ENCODE measurements at regions not wholly inside any gene's neighbourhood (a gene's known extent, or its start where the extent isn't known, plus 50 kb on each side); places are given as distances from the start of the nearest gene placed in this dataset.
"Not testable (repeated sequence)": the region's sequence is repeated elsewhere in the genome, so short reads cannot be mapped to it uniquely, and the experiment has no call there.

DNA sequence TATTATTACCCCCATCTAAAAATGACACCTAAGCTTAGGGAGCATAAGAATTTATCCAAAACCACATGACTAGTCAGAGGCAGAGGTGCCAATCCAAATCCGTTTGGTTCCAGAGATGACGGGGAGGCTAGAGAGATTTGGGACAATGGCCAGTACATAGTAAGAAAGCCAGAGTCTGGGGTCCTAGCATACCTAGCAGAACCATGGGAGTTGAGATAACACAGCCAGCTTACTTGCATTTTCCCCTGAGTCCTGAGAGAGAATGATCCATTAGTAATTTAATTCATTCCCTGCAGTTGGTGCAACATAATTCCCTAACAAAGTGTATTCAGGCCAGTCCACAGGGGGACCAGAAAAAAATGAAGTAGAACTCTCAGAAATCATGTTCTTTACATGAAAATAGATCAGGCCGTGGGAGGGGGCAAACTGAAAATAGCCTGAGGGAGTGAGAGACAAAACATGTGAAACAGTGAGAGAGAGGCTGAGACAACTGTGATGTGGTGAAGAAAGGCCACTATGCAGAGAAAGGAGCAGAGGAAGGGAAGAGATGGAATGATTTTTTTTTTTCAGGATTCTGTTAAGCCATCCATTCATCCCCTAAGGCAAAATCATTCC lies 243.3 kb downstream of the BRINP2 start:
- no peak for DNase-seq (ENCODE audit: low spot score)

DNA sequence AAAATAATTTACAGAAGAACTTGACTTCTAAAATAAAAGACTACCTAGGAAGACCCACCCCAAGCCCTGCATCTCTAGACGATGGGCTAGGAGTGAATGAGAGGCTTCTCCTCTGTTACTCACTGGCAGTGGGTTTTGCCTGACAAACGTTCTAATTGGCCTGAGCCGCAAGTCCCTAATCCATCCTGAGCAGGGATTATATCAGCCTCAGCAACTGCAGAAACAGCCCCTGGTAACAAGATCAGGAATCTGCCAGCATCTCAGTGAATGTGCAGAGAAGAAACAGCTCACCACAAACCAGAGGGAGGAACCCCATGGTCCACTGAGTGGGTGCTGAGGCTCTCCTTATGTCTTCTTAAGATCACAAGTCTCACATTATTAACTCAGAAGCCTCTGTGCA lies 240.6 kb downstream of the BRINP2 start:
- DNase-seq (ENCODE audit: low spot score), result no peak

DNA sequence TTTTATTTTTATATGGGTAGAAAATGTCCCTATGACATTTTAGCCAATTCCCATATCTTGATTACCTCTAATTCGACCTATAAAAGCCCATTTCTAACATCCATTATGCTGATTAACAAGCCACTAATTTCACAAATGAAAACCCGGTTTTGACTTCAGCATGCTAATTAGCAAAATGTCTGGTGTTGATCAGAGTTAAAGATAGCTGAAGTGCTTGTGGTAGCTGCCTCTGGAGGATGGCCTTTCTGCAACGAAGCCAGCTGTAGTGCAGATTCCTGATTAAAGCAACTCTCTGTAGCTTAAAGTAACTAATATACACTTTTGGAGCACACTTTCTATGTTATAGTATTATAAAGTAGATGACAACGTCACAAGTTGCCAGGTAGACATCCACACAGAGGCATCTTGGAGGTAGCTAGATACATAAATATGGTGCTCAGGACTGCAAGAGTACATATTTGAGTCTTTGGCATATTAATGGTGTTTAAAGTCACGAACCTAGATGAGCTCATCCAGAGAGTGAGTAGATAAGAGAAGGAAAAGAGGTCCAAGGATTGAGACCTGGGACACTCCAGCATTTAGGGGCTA lies 239.5 kb downstream of the BRINP2 start:
- no peak for DNase-seq (ENCODE audit: low spot score)

DNA sequence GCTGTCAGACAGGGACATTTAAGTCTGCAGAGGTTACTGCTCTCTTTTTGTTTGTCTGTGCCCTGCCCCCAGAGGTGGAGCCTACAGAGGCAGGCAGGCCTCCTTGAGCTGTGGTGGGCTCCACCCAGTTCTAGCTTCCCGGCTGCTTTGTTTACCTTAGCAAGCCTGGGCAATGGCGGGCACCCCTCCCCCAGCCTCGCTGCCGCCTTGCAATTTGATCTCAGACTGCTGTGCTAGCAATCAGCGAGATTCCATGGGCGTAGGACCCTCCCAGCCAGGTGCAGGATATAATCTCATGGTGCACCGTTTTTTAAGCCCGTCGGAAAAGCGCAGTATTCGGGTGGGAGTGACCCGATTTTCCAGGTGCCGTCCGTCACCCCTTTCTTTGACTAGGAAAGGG lies 235.6 kb downstream of the BRINP2 start:
- not testable (repeated sequence) for DNase-seq (ENCODE audit: low spot score)

DNA sequence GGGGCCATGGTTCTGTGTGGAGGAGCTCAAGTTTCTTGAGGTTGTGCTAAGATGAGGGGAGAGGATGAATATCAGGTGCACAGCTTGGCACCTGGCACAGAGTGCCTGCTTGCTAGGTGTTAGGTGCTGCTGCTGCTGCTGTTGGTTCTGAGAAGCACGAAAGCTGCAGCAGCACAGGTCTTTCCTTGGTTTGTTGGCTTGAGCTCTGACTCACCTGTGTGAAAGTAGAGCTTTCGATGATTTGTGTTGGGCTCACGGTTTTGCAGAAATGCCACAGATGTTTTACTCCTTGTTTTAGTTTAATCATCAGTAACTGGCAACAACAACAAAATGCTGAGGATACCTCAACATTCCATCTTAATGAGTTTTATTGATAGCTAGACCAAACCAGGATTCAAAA lies 221.6 kb downstream of the BRINP2 start:
- DNase-seq (ENCODE audit: low spot score), result no peak

DNA sequence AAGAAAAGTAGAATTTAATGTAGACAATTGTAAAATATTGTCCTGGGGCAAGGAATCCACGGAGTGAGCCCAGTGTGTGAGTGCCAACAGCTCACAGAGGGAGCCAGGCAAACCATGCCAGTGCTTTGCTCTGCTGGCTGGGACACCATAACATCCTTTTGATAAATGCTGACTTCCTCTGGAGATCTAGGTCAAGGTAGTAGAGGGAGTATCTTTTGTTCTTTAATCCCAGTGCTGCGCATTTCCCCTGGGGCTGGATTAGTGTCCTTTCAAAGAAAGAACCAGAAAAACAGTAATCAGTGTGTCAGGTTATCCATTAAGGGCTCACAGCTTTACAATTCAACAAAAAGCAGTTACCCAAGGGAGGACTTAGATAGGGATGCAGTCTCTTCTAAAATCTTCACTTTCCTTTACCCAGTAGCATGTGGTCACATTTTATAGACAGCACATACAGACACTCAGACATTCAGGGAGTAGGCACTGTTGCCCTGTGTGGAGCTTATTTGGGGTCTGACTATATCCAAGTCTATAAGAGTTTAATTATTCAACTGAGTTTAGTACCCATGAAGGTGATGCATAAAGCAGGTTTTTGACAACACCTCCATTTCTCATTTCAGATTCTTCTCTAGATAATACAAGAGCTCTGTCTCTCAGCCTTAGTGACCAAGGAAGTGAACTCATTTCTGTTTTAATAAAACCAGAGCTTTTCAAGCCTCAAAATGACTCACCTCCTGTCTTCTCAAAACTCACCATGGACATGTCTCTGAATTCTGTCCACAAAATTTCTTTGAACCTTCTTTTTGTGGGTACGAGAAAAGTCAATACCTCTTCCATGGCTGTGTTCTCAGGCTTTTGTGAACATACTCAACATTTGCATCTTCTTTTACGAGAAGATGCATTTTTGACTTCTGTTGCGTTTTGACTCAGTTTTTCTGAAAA lies 215.3 kb downstream of the BRINP2 start:
- no peak for DNase-seq (ENCODE audit: low spot score)

DNA sequence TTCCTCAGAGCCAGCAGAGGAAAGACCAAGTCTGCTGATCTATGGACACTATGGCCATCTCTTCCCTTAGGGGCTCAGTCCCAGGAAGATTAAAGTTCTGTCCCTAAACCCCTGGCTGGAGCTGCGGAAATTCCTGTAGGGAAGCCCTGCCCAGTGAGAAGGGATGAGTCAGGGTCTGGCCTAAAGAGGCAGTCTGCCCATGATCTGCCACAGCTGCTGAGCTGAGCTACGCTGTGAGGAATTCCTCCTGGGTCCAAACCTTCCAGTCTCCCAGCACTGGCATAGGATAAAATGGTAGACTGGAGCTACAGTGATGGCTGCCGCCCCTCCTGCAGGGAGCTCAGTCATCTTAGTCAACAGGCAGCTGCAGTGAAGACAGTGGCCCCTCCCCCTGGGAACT lies 213.7 kb downstream of the BRINP2 start:
- DNase-seq (ENCODE audit: low spot score), result no peak

DNA sequence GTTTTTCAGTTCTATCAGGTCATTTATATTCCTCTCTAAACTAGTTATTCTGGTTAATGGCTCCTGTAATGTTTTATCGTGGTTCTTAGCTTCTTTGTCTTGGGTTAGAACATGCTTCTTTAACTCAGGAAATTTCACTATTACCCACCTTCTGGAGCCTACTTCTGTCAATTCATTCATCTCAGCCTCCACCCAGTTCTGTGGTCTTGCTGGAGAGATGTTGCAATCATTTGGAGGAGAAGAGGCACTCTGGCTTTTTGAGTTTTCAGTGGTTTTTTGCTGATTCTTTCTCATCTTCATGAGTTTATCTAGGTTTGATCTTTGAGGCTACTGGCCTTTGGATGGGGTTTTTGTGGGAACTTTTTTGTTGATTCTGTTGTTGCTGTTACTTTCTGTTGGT lies 213.0 kb downstream of the BRINP2 start:
- no peak for DNase-seq (ENCODE audit: low spot score)

DNA sequence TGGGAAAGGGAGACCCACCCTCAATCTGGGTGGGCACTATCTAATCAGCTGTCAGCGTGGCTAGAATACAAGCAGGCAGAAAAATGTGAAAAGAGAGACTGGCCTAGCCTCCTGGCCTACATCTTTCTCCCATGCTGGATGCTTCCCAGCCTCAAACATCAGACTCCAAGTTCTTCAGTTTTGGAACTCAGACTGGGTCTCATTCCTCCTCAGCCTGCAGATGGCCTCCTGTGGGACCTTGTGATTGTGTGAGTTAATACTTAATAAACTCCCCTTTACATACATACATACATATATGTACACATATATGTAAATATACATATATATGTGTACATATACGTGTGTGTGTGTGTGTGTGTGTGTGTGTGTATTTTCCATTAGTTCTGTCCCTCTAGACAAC lies 207.1 kb downstream of the BRINP2 start:
- DNase-seq (ENCODE audit: low spot score), result no peak

DNA sequence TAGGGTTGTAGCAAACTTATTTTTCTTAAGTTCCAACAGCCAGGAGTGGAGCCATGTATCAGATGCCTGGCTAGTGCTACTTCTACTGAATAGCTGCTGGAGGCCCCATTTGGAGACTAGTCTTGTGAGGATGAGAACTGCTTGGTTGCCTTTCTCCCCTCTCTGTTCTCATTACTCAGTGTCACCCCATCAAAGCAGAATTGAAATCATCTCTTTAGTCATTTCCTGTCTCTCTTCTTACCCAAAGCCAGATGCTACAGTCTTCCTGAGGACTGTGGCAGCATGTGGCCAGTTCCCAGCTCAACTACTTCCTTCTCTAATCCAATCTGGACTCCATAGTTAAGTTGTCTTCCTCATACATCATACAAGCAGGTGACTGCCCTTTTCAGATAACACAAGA lies 197.5 kb downstream of the BRINP2 start:
- no peak for DNase-seq (ENCODE audit: low spot score)

DNA sequence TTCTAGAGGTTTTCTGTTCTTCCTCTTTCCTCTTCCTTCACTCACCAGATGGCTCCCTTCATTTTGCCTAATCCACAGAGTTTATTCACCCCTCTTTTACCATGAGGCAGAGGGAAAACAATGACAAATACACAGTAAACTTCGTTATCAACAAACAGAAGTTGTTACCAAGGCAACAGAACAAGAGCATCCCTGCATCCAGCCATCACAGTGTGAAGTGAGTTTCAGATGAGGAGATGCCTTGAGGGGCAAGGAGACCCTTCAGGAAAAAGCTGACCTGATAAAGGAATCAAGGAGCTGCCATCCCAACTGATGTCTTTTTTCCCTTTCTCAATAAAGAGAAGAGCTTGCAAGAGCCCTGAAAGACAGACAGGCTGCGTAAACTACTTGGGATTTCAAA lies 195.3 kb downstream of the BRINP2 start:
- DNase-seq (ENCODE audit: low spot score), result no peak

DNA sequence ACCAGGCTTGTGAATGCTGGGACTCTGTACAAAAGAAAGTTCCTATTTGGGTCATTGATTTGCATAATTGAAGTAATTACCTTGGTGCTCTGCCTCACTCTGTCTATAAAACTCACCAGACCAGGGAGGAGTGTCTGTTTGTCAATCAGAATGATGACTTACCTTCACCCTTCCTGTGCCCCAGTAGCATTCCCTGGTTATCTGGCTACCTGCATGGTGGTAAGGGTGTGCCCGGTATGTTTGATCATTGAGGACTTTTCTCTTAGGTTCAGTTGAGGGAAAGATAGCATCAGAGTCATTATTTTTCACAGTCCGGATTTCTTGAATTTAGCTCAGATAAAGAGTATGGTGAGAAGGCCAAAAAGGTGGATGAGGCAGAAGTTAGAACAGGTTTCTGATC lies 190.0 kb downstream of the BRINP2 start:
- no peak for DNase-seq (ENCODE audit: low spot score)

DNA sequence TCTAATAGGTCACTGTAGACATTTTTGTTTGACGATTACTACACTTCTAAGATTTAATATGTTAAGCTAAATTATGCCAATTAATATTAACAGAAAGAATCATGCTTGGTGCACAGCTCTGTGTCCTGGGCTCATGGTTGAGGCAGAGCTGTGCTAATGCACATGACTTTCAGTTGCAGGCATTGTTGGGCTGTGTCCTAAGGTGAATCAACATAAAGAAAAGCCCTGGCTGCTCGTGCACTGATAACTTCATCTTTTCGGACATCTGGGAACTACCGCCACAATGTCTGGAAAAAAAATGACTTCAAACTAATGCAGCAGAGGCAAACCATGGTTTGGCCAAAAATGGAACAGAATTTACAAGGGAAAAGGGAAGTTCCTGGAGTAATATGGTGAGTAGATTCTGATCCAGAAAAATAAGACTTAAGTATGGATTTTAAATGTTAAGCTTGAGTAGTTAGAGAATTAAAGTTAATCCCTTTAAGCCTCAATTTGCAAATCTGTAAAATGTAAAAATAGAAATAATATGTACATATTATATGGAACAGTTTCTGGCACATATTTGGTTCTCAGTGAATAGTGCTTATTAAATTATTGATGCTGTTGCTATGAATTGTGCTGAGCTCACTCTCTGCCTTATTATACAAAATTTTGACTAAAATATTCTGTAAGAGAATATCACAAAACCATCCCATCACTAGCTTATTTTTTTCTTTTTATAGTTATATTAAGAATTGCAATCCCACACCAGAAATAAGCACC lies 186.1 kb downstream of the BRINP2 start:
- DNase-seq (ENCODE audit: low spot score), result no peak

DNA sequence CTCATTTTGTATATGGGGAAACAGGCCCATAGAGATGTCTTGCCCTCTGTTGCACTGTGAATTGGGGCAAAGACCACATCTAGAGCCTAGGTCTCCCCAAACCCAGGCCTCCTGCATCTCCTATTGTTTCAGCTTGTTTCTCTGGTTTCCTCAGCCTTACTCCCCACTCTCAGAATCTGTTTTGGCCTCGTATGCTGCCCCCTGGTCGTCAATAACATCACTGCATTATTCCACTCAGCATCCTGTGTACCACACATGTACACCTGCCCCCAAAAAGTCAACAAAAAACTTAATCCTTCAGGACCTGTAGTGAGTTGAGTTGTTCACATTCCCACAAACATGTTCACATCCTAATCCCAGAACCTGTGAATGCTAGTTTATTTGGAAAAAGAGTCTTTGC lies 184.8 kb downstream of the BRINP2 start:
- no peak for DNase-seq (ENCODE audit: low spot score)

DNA sequence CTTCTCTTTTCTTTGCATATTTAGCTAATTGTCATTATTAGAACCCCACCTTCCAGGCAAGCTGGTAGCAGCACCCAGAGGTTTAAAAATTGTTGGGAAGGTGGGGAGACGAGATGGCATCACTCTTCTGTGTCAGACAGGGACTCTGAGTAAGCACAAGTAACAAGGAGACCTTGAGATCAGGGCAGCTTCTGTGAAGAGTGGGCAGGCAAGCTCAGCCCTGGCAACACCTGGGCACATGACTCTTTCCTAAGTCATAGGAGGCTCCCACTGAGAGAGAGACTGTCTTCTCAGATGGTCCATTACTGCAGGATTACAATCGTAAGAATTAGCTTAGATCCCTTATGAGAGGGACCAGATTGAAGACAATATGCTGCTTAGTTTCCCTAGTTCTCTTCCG lies 183.5 kb downstream of the BRINP2 start:
- no peak for DNase-seq (ENCODE audit: low spot score)

DNA sequence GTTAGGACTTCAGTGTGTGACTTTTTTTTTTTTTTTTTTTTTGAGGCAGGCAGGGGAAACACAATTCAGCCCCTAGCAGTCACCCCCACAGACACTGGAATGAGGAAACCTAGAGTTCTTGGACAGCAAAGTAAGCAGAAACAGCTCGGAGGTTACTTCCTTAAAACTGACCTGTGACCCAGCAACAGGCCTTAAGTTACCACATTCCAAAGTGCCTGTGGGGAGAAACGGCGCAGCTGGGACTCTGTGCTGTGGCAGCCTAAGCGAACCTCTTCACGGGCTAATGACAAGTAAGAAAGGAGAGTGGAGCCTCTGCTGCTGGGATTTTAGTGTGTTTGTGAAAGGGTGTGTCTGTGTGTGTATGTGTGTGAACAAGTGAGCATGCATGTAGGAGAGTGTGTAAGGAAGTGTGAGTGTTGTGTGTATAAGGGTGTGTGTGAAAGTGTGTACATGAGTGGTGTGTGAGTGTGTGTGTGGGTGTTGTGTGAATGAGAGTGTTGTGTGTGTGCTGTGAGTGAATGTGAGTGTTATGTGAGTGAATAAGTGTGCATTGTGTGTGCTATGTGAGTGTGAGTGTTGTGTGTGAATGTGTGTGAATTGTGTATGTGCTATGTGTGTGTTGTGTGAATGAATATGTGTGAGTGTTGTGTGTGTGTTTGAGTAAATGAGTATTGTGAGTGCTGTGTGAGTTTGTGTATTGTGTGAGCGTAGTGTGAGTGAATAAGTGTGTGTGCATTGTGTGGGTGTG lies 180.8 kb downstream of the BRINP2 start:
- DNase-seq (ENCODE audit: low spot score), result no peak

DNA sequence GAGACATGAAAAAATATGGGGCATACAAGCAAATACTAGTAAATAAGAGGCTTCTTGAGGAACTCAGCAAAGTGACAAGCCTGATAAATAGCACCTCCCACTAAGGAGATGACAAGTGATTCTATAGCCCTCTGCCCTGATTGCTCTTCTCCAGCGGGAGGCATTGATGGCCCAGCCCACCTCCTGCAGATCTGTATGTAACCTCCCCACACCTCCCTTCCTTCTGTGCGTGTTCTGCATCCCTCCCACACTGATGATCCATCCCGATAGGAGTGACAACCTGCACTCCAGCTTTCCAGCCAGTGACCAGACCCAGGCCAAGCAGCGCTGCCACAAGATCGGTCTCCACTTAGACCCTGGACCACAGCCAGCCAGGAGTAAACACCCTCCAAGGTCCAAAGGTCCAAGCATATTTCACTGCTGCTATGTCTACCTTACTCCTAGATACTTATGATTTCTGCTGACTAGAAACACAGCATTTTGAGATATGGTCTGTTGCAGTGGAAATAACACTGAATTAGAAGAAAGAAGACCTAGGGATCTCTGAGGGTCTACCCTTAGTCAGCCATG lies 176.1 kb downstream of the BRINP2 start:
- no peak for DNase-seq (ENCODE audit: low spot score)

DNA sequence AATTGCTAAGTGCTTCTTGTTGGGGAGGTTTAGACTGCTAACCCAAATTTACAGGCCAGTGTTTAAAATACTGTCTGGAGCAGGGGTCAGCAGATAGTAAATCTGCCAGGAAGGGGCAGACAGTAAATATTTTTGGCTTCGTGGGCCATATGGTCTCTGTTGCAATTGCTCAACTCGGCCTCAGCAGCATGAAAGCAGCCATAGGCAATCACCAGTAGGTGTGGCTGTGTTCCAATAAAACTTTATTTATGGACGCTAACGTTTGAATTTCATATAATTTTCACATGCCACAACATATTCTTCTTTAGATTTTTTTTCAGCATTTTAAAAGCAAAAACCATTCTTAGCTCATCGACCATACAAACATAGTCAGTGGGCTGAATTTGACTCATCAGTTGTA lies 172.7 kb downstream of the BRINP2 start:
- DNase-seq (ENCODE audit: low spot score), result no peak

DNA sequence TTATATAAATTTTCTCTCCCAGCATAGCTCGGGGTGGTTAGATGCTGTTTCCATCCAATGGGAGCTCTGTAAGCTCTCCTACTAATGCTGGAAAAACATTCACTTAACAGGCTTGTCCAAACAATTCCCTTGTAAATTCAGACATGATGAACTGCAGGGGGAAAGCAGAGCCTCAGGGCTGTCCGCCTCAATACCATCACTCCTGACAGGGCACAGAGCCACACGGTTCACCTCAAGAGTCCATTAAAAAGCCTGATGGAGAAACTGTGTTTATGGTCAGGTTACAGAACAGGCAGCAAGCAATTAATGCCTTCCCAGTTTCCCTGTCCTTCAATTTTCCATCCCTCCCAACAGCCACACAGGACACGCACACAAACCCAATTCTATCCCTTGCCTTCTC lies 171.0 kb downstream of the BRINP2 start:
- DNase-seq (ENCODE audit: low spot score), result no peak

DNA sequence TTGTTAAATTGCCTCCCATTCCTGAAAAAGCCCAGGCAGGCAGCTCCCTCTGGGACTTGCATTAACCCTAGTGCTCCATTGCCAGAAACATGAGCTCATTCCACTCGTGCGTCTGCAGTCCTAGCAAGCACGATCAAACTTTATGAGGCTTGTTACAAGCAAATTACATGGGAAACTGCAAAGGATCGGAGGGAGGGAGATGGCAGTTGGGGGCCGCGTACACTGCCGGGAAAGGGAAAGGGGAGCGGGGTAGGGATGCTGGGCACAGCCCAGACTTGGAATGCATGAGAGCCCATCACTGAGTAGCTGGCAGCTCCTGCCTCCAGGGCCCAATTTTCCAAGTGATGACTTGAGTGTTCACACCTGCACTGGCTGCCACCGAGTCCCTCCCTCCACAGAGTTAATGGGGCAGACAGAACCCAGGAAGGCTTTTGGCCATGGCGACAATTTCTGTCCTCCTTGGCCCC lies 169.9 kb downstream of the BRINP2 start:
- DNase-seq (ENCODE audit: low spot score), result no peak

DNA sequence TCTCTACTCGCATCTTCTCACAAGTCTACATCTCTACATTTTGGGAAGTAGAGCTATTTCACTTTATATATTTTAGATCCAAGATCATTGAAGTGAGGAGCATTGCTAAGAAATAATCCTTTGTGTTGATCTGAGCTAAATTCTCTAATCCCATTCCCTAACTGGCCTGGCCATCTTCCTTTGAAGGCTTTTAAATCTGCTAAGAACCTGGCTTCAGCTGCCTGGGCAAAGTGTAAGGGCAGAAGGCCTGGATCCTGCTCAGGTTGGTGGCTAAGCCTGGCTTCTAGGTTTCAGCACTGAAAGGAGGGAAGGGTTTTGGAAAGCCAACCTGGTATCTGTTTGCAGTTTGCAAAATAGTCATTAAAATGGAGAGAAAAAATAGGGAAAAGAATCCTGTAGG lies 167.6 kb downstream of the BRINP2 start:
- DNase-seq (ENCODE audit: low spot score), result no peak

Data from HuH-7.5 (cell line).